GM18858 (cell line): ENCODE measurements at regions not wholly inside any gene's neighbourhood (a gene's known extent, or its start where the extent isn't known, plus 50 kb on each side); places are given as distances from the start of the nearest gene placed in this dataset.

Source experiments
- ATAC-seq: cut with Tn5 transposase; IDR thresholded peaks from one replicate; pipeline ENCODE4 v1.9.1; 2021; ENCODE audit not compliant: unreplicated experiment

DNA sequence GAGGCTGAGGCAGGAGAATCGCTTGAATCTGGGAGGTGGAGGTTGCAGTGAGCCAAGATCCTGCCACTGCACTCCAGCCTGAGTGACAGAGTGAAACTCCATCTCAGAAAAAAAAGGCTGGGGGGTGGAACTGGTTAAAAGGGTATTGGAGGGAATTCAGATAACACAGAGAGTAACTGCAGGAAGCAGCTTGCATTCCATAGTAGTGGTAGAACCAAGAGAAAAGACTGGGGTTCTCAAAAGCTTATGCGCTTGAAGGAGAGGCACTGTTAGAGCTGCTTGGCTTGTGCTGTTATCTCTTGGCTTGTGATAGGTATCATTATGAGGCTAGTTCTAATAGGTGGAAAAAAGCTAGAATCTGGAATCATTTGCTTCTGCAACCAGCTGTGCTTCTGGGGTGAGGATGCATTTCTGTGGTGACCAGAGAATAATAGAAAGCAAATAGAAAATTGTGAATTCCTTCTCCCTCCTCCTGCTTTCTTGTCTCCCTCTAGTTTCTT, 91.2 kb upstream of the ELOVL6 start:
- ATAC-seq: no peak

DNA sequence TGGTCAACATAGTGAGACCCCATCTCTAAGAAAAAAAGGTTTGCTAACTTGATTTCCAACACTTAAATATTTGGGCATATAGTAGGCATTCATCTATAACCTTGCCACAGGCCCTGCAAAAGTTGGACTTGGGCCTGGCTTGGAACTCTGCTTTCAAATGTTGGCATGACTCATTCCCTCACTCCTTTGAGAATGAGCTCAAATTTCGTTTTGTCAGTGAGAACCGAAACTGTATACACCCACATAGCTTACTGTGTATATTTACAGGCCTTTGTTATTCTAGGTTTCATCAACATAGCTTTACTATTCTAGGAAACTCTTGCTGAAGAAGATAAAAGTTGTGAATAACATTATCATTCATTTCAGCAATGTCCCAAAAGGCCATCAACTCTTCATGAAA, 88.7 kb upstream of the ELOVL6 start:
- peak; percentile 100 for ATAC-seq

DNA sequence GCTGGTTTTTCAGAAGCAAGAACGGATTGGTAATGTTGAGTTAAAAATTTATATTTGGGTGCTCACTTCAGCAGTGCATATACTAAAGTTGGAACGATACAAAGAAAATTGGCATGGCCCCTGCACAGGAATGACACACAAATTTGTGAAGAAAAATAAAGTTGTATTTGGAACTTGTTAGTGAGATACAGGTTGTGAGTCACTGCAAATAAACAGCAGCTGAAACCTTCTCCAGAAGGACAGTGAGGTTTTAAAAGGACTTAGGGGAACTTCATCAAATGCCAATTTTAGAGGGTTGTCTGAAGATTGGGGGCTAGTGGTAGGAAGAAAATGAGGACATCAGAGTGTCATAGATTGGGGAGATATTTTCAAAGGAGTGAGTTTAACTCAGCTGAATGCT, 79.7 kb upstream of the ELOVL6 start:
- ATAC-seq: no peak

DNA sequence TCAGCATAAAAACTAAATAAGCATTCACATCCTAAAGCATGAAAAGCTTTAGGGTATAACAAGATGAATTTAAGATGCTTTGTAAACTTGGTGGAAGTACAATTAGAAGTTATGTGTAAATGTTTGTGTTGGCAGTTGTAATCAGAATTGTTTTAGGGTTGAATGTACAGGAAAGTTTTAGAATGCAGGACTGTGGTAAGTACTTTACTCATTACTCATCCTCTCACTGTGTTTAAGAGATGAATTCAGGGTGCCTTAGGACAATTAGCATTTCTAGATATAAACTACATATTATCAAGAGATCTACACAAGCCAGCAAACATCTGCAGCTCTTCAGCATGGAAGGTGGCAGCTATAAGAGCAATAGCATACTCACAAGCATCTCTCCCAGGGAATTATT, 77.5 kb upstream of the ELOVL6 start:
- ATAC-seq: no peak

DNA sequence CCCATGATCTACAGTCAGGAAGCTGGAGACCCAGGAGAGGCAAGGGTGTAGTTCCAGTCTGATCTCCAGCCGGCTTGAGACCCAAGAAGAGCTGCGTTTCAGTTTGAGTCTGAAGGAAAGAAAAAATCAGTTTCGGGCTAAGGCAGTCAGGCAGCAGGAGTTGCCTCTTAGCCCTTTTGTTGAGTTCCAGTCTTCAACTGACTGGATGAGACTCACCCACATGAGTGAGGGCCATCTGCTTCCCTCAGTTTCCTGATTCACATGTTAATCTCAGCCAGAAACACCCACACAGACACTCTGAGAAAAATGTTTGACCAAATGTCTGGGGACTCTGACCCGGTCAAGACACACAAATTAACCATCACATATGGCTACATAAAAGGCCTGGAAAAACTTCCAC, 73.6 kb upstream of the ELOVL6 start:
- no peak for ATAC-seq

DNA sequence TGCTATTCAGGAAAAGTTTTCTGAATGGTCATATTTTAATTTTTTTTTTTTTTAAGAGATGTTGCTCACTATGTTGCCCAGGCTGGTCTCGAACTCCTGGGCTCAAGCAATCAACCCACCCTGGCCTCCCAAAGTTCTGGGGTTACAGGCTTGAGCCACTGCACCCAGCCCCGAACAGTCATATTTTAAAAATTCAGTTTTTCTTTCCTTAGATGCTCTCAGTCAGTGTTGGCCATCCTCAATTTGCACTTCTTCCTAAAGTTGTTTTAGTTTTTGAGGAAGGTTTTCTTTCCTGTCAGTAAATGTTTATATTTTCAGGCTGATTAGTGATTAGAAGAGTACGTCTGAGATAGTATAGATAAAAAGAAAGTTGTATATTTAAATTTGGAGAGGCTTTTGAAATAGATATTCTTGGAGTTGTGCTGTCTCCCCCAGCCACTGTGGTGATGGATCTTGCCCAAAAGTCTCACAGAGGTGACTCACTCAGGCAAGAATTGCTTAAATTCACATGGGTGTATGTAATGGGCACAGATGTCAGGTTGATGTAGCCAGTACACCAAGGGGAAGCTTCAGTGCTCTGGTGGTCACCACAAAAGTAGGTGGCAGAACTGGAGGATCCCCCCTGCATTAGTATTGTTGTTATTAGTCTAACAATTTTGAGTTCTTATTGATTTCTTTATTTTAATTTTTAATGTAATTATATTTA, 72.2 kb upstream of the ELOVL6 start:
- ATAC-seq: no peak

DNA sequence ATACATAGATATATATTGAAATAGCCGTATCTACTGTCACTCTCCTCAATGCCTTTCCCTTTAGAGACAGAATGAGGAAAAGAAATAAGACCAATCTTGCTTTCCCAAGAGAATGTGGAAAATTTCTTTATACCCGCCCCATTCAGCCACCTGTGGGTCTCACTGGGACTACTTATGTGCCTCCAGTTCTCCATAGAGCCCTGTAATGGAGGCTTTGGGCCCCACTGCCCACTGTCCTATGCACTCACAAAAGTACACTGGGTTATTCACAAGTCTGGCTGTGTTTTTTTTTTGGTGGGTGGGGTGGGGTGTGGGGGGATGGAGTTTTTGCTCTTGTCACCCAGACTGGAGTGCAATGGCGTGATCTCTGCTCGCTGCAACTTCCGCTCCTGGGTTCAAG, 70.4 kb upstream of the ELOVL6 start:
- no peak for ATAC-seq

DNA sequence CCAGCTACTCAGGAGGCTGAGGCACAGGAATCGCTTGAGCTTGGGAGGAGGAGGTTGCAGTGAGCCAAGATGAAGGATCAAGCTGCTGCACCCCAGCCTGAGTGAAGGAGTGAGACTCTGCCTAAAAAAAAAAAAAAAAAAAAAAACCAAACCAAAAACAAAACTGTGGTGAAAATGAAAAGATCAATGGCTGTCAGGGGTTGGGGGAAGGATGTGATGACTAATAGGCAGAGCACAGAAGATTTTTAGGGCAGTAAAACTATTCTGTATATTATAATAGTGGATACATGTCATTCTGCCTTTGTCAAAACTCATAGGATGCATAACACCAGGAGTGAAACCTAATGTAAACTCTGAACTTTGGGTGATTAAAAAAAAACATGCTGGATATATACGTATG, 69.9 kb upstream of the ELOVL6 start:
- peak; percentile 61 for ATAC-seq

DNA sequence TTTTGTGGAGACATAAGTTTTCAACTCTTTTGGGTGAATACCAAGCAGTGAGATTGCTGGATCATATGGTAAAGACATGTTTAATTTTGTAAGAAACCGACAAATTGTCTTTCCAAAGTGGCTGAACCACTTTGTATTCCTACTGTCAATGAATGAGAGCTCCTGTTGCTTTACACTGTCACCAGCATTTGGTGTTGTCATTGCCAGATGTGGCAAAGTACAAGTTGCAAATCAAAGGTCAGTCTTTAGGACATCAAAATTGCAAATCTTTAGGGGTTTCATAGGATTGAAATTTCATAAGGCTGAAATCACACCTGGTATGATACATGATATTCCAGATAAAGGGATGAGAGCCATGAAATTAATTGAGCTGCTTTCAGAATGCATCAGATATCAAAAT, 67.7 kb upstream of the ELOVL6 start:
- no peak for ATAC-seq

DNA sequence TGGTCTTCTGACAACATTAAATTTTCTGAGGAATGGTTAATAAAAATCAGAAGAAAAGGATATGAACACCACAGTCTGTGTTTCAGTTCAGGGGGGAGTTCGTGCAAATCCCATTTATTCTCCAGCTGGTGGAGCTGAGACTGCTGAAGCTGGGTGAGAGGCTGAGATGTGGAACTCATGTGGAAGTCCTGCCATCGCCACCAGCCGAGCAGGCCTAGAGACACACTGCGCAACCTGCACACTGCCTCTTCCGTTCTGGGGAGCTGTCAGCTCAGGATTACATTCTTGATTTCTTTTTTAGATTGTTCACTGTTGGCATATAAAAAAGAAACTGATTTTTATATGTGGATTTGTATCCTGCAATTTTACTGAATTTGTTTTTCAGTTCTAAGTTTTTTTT, 66.6 kb upstream of the ELOVL6 start:
- no peak for ATAC-seq

DNA sequence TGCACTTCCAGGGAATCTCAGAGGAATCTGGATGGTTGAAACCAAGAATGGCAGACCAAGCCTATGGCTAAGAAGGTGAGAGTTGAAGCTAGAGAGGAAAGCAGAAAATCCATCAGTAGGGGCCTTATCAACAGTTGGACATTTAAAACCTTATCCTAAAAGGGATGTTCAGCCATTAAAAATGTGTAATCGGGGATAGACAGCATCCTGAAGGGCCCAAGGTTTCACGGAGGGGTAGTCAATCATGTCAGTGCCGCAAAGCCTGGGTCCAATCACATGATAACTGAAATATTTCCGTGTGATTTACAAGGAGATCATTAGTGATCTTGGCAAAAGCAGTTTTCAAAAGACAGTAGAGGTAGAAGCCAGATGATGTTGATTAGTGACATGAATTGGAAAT, 61.9 kb upstream of the ELOVL6 start:
- no peak for ATAC-seq

DNA sequence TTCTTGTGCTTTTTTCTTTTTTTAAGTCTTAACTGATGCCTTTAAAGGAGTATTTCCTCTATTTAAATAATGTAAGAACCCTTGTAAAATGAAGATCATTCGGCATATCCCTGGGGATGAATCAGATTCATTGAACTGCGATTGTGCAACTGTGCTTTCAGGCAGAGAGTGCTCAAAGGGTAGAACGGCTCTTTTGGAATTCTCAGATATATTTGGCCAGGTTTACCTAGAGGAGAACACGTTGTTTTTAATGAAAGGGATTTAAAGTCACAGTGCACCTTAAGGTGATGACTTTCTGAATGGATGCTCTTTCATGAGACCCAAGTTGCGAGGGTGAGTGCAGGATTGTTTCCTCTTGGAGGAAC, 51.6 kb upstream of the ELOVL6 start:
- ATAC-seq: no peak

DNA sequence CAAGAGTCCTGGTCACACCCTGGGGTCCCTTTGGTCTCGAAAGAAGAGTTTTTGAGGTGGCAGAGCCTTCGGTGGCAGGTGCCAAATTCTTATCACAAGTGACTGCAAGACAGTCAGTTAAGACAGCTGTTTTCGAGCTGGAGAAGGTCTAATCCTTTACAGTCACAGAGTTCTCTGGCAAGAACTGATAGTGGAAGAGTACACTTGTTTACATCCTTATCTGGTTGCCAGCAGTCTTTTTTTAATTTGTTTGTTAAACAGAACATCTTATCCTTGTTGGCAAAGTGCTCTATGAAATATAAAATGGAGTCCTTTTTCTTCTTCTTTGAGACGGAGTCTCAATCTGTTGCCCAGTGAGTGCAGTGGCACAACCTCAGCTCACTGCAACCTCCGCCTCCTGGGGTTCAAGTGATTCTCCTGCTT, 50.4 kb upstream of the ELOVL6 start:
- no peak for ATAC-seq
